DMS79 treated with DMSO at 0.1 percent for 48 hours (cell line): ENCODE measurements at regions not wholly inside any gene's neighbourhood (a gene's known extent, or its start where the extent isn't known, plus 50 kb on each side); places are given as distances from the start of the nearest gene placed in this dataset.

Experiments
- DNase-seq: peaks from one replicate; lab custom pipeline; 2025; lab: John Stamatoyannopoulos, UW

DNA sequence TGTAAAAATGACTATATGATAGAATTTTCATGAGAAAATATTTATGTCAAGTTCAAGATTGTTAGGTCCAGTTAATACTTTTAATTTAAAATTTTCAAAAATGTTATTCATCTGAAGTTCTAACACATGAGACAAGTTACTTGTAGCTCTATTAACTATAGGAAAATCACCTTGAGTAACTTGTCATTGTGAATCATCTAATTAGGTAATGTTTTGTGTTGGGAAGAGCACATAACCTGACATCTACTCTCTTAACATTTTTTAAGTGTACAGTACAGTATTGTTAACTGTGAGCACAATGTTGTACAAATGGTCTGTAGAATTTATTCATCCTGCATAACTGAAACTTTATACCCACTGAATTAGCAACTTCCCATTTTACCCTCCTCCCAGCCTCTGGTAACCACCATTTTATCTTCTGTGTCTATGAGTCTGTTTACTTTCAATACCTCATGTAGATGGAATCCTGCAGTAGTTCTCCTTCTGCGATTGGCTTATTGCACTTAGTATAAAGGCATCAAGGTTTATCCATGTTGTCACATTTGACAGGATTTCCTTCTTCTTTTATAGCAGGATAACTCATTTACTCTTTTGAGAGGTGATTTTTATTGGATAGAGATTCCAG lies 54.6 kb downstream of the ARL4A start:
- DNase-seq, result no peak

DNA sequence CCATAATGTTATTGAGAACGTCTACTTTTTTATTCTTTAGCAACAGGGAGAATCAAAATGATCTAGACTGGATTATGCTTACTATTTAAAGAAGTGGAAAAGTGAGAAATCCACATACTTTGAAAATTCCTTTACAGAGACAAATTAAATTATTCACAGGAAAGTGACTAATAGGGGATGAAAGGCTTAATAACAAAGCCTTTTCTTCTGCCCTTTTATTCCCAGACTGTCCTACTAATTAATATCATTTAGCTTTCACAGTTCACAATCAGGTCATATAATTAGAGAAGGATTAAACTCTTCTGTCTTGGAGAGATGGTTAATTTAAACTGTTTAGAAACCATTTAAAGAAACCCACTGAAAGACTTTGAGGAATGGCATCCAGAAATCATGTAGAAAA lies 58.8 kb downstream of the ARL4A start:
- no peak for DNase-seq

DNA sequence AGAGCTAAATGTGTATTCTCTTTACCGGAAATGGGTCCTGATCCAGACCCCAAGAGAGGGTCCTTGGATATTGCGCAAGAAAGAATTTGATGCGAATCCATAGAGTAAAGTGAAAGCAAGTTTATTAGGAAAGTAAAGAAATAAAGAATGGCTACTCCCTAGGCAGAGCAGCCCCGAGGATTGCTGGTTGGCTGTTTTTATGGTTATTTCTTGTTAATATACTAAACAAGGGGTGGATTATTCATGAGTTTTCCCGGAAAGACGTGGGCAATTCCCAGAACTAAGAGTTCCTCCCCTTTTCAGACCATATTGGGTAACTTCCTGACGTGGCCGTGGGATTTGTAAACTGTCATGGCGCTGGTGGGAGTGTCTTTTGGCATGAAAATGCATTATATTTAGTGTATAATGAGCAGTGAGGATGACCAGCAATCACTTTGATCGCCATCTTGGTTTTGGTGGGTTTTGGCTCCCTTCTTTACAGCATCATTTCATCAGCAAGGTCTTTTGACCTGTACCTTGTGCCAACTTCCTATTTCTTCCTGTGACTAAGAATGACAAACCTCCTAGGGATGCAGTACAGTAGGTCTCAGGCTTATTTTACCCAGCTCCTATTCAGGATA lies 60.4 kb downstream of the ARL4A start:
- DNase-seq, result no peak

DNA sequence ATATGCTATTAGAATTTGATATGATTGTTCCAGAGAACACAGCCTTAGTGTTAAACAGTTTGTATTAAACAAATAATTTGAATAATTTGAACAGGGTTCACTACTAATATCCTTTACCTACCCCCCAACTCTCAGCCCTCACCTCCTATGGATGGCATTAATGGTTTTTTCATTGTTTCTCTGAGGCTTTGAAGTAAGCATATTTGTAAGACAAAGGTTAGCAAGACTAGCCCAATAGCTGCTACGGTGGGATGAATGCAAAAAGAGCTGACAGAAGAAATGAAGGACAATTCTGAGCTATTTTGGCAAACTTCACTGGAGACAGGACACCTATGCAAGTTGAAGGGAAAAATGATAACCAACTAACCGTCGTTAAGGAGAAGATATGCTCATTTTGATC lies 61.6 kb downstream of the ARL4A start:
- DNase-seq, result no peak

DNA sequence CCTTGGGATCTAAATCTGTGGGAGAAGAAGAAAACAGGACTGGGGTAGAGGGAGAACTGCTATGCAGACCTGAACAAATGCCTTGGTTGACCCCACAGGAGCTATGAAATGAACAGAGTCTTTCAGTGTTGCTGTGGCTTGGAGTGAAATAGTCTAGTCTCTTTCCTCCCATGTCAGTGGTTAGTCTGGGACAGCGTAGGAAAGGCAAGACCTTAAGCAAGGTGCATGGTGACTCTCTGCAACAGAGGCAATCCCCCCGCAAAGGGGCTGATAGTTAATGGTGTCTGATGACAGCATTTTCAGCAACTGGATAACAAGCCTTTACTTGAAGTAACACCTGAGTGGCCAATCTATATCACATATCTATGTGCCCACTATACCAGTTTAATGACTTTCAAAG lies 62.3 kb downstream of the ARL4A start:
- DNase-seq, result no peak

DNA sequence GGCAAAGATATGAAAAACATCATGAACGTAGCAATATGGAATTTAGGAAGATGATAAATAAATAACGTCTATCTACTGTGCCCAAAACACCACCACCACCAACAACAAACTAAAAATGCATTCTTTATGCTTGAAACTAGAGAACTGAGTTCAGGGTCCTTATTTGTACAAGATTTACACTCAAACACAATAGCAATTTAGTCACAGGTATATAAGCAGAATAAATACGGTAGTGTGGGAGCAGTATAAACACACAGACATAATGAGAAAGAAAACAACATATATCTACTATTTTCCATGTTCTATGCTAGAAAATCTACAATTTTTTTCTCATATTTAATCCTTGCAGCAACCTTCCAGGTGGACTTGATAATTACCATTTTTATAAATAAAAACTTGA lies 64.3 kb downstream of the ARL4A start:
- no peak for DNase-seq

DNA sequence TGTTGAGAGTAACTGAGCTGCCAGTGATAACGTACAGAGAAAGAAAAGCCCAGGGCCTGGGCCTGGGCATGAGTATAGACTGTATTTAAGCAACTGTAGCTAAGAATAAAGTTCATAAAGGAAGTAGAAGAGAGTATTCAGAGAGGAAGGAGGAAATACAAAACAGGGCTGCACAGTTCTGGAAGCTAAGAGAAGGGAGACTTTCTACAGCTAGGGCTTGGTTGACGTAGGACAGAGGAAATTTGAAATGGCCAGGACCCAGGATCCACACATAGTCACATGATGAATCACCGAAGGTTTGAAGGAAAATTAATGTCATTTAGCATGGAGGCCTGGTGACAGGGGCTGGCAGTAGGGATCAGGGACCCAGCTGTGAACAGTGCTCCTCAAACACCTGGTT lies 66.7 kb downstream of the ARL4A start:
- no peak for DNase-seq

DNA sequence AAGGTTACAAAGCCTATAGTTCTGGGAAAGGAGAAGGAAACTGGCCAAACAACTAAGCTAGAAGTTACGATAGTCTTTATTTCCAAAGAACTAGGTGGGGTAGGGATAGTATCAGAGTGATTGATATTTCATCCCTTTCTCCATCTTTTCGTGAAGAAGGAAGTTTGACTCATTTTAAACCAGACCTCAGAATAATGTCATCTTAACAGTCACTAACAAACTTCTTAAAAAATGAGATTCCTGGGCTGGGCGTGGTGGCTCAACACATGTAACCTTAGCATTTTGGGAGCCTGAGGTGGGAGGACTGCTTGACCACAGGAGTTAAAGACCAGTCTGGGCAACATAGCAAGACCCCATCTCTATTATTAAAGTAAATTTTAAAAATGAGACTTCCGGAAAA lies 69.4 kb downstream of the ARL4A start:
- no peak for DNase-seq

DNA sequence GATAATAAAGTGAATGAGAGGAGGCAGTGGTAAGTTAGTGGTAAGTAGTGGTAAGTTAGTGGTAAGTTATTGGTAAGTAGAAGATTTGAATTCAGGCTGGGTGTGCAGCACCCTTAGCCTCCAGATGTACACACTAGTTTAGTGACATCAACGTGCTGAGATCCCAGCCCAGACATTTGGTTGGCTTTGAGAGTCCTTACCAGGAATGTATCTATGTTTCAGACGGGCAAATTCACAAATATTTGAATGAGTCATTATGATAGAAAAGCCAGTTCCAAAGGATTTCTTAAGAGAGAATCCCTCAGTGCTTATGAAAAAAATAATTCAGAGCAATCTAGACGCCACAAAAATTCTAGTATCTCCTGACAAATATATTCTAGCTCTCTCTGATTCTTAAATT lies 70.0 kb downstream of the ARL4A start:
- no peak for DNase-seq

DNA sequence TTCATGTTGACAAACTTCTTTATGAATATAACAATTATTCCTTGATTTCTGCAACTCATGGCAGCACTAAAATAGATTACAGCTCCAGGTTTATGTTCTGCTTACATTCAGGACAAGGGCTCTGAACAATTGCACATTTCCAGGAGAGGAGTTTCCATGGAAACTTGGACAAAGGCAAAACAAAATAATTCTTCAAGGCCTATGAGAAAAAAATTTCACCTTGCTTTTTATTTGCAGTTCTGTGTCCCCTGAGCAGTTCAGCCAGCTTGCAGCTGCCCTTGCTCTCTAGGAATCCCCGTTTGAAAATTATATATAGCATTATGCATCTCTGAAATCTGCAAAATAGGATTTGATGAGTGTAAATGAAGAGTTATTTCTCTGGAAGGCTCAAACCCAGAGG lies 71.7 kb downstream of the ARL4A start:
- no peak for DNase-seq

DNA sequence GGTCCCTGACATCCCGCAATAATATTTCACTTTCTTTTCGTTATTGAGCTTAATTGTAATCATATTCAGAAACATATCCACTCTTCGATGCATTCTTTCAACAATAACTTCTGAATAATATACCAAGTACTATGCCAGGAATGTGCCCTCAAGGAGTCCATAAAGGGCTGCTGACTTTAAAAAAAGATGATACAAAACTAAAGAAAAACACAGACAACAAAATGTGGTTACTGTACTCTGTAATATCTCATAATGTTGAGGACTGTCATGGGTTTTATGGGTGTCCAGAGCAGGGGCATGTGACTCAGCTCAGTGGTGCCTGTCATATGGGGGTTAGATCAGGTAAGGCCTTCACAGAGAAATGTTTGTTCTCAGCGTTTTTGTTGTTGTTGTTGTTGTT lies 73.7 kb downstream of the ARL4A start:
- DNase-seq, result no peak

DNA sequence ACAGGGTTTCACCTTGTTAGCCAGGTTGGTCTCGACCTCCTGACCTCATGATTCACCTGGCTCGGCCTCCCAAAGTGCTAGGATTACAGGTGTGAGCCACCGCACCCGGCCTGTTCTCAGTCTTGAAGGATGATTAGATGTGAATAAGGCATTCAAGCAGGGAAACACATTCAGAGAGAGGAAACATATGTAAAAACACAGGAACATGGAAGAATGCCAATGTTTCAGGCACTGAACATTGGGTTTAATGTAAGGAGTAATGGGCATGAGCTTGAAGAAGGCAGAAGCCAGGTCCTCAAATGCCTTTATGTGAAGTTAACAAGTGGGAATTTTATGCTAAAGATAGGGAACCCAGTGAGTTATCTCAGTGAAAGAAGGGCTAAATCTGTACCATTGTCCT lies 74.3 kb downstream of the ARL4A start:
- DNase-seq, result no peak

DNA sequence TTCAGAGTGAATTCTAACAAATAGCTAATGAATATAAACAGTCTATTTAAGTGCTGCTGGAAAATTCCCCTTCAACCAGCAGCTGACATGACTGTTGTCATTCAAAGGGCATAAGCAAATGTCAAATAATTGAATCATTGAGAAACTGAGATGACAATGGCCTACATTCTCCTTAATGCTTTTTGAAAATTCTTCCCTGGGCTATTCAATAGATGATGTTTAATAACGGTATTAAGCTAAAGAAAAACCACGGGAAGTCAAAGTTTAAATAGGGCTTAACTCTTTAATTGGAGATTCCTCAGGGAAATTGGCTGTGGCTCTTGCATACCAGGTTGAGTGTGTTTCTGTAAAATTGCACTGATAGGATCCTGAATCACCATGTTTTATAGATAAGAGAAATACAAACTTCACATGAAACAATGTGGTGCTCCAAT lies 77.0 kb downstream of the ARL4A start:
- DNase-seq, result no peak

DNA sequence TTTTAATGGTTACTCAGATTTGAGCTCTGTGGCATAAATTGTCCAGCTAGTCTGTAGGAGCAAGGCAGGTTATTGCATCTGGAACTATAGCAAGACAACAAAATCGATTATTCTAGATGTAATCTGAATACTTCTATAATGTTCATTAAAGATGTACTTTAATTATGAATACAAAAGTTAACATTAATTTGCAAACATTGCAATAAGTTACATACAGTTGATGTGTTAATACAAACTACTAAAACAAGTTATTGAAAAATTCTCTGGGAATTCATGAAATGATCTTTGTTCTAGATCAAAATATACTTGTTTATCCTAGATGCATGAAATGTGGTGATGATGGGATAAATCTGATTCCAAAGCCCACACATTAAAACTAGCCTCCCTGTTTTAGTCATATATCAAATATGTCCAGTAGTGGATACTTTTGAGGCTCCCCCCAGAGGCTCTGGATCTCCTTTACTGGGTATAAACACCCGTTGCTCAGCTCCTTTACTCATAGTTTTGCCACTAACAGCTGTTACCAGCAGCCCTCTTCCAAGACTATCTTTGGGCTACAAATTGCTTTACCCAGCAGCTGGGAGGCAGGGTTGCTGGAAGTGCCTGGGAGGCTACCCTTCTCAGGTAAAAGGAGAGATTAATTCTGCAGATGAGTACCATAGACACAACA lies 78.1 kb downstream of the ARL4A start:
- DNase-seq, result no peak

DNA sequence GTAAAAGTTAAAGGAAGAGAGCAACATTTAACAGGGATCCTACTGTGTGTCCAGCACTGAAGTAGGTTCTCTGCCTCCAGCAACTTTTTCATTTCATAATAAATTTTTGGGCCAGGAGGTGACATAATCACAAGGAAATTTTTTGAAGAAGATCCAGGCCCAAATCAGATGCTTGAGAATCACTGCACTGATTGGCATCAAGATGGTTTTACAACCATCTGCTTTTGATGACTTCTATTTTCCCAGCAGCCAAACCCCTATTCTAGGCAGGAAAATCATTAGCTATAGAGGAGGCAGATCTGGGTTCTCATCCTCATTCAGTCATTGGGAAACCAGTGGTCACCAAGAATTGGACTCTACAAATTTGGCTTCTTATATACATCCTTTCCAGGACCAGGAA lies 79.0 kb downstream of the ARL4A start:
- DNase-seq, result no peak

DNA sequence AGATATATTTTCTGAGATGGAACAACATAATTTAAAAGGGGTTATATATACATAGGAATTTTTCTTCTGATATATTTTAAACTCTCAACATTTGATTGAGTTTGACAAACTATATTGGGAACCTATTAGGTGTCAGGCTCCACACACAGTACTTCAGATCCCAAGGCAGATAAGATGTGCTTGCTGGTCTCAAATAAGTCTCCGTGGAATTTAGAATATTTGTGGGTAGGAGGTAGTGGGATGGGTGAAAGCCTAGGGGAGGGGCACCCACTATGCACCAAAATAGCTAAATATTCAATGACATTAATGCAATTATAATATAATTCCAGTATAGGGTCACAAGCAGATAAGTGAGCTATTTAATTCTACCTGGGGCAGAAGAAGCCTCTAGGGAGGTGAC lies 81.5 kb downstream of the ARL4A start:
- DNase-seq, result no peak

DNA sequence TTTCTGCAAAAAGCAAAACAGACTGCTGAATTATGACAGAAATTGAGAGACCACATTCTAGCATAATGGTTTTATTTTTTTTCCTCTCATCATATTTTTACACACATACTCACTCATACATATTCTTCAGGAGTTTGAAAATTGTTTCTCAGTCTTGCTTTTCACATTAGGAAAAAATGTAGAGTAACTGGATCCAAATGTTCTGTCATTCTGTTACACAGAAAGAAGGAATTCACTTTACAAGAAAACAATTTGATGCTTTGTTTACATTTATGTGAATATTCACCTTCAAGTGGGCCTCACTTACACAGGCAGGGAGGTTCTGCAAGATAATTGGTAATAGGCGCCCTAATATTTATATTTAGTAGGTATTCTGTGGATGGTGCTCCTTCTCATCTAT lies 82.0 kb downstream of the ARL4A start:
- no peak for DNase-seq

DNA sequence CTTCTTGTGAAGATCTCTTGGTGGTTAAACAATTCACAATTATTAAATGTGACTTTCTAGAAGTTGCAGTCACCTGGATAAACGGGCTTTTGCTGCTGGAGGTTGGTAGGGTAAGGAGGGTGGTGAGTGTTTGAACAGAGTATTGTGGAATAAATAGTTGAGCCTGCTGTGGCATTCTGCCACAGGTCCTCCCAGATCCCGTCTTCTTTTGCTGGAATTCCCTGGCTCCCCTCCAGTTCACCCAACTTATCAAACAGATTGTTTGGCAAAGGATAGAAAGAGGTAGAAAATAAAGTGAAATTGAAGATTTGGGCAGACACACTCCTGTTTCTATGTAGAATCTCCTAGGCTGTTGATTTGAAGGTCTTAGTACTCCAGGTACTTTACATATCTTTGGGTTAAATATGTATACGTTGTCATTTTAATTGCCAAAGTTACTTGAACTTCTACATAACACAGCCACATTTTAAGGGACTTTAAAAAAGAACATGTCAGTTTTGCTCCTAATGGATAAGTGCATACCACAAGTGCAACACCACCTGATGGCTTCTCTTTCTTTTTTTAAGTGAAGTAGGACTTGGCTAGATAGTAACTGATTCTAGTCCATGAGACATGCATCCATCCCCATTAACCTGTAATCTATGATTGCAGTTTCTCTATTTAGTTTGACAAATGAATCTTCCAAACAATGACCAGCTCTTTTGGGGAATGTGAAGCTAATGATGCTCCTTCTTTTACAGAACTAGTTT lies 83.0 kb downstream of the ARL4A start:
- no peak for DNase-seq

DNA sequence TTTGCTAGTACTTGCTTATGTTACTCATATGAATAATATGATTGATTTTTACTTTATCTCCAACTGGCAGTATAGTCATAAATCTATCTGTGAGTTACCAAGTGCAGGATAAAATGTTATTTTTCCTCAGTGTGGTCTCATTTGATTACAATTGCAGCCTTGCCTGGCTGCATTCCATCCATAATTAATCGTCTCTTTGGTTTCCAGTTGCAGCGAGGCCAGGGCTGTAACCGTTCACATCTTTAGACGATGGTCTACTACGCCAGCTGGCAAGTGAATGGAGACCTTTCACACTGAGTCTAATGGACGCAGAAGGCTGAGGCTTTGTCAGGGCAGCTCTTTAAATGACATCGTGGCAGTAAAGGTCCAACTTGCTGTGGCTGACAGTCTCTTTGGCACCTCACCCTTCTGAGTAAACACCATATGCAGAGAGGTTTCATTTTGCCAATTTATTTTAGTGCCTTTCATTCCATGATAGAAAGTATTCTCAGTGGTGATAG lies 84.0 kb downstream of the ARL4A start:
- no peak for DNase-seq

DNA sequence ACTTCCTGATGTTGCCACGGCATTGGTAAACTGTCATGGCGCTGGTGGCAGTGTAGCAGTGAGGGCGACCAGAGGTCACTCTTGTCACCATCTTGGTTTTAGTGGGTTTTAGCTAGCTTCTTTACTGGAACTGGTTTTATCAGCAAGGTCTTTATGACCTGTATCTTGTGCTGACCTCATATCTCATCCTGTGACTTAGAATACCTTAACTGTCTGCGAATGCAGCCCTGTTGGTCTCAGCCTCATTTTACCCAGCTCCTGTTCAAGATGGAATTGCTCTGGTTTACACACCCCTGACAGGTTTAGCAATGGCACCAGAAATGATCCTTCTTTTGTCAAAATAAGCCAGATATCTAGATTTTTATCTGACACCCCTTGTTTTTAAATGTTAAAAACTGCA lies 85.3 kb downstream of the ARL4A start:
- DNase-seq, result no peak

DNA sequence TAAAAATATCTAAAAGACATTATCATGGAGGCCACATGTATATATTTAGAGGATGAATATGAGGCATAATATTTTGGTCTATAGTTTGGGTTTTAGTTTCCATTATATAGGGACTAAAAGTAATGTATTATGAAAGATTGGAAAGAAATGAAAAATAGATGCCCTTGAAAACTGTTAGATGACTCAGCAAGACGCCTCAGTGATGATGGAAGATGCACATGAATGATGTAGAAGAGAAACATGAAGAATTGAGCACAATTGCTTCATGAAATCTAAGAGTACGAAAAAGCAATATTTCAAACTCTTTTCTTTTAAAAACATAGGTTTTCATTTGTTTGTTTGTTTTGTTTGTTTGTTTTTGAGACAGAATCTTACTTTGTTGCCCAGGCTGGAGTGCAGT lies 89.8 kb downstream of the ARL4A start:
- DNase-seq, result no peak

DNA sequence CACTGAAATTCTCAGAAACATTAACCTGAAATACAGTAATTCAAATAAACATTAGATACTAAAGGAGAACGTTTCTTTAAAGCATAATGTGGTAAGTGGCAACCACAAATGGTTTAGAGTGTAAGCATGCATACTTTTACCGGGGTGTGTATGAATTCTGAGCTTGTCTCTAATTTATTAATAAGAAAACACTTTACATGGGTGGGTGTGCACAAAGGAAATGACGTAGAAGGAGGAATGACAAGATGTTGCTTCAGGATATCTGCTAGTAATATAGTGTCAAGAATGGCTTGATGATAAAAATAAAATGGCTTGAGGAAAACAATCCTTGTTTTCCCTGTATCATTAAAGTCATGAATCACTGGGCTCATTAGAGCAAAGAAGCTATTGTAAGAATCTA lies 92.5 kb downstream of the ARL4A start:
- DNase-seq, result no peak
